Glutamatergic neuron (in vitro differentiated cells): ENCODE measurements at regions not wholly inside any gene's neighbourhood (a gene's known extent, or its start where the extent isn't known, plus 50 kb on each side); places are given as distances from the start of the nearest gene placed in this dataset.

Experiments used
- DNase-seq: peaks from one replicate; pipeline ENCODE4 v3.0.0; 2022
- H3K27ac Mint-ChIP-seq: one replicate; pipeline ENCODE4 v1.8.0; 2020; ENCODE audit warnings: mild to moderate bottlenecking, mixed read lengths, inconsistent platforms; ENCODE audit not compliant: unreplicated experiment
- H3K27me3 Mint-ChIP-seq: one replicate; pipeline ENCODE4 v1.8.0; 2020; ENCODE audit warnings: mild to moderate bottlenecking, moderate library complexity, mixed read lengths, inconsistent platforms; ENCODE audit not compliant: unreplicated experiment
- H3K36me3 Mint-ChIP-seq: one replicate; pipeline ENCODE4 v1.8.0; 2020; ENCODE audit warnings: mild to moderate bottlenecking, mixed read lengths, inconsistent platforms; ENCODE audit not compliant: unreplicated experiment
- H3K4me1 Mint-ChIP-seq: one replicate; pipeline ENCODE4 v1.8.0; 2020; ENCODE audit warnings: mild to moderate bottlenecking, low read depth, mixed read lengths, inconsistent platforms; ENCODE audit not compliant: unreplicated experiment
- H3K4me3 Mint-ChIP-seq: one replicate; pipeline ENCODE4 v1.8.0; 2020; ENCODE audit warnings: mild to moderate bottlenecking, mixed read lengths, inconsistent platforms; ENCODE audit not compliant: unreplicated experiment
- H3K9me3 Mint-ChIP-seq: one replicate; pipeline ENCODE4 v1.8.0; 2020; ENCODE audit warnings: mild to moderate bottlenecking, moderate library complexity, mixed read lengths, inconsistent platforms; ENCODE audit not compliant: unreplicated experiment
- TF ChIP-seq, protein P1 (sequence below): fragments of 200-600 bp; sonication (generic); IDR thresholded peaks from one replicate; pipeline ENCODE4 v1.5.0; 2021; ENCODE audit not compliant: partially characterized antibody, unreplicated experiment

DNA sequence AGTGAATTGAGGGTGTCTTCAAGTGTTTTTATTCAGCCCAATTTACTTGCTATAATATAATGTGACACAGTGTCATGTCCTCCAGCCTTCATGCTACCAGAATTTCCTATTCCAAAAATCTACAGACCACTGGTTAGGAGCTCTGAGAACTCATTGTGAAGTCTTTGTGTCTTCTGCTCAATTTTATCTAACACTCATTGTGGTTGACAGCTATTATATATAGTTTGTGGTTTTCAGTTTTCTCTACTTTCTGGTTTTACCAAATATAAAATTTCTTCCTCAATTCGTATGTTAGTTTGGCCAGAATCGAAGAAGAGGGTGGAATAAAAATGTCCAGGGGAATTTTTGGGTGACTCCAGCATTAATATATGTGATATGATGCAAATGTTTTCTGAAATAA lies 509.3 kb upstream of the NUDT12 start:
- Mint-ChIP-seq H3K4me1 (no peaks in the 10 kb centered on the region), H3K36me3 (no peaks in the 10 kb centered on the region), H3K27ac (no peak overlapping the region), H3K27me3 (peaks cover 3% of the 10 kb centered on the region), H3K4me3 (no peak overlapping the region), H3K9me3 (no peaks in the 10 kb centered on the region)
- TF ChIP-seq, protein P1, sequence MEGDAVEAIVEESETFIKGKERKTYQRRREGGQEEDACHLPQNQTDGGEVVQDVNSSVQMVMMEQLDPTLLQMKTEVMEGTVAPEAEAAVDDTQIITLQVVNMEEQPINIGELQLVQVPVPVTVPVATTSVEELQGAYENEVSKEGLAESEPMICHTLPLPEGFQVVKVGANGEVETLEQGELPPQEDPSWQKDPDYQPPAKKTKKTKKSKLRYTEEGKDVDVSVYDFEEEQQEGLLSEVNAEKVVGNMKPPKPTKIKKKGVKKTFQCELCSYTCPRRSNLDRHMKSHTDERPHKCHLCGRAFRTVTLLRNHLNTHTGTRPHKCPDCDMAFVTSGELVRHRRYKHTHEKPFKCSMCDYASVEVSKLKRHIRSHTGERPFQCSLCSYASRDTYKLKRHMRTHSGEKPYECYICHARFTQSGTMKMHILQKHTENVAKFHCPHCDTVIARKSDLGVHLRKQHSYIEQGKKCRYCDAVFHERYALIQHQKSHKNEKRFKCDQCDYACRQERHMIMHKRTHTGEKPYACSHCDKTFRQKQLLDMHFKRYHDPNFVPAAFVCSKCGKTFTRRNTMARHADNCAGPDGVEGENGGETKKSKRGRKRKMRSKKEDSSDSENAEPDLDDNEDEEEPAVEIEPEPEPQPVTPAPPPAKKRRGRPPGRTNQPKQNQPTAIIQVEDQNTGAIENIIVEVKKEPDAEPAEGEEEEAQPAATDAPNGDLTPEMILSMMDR, result no peak
- no peak for DNase-seq

DNA sequence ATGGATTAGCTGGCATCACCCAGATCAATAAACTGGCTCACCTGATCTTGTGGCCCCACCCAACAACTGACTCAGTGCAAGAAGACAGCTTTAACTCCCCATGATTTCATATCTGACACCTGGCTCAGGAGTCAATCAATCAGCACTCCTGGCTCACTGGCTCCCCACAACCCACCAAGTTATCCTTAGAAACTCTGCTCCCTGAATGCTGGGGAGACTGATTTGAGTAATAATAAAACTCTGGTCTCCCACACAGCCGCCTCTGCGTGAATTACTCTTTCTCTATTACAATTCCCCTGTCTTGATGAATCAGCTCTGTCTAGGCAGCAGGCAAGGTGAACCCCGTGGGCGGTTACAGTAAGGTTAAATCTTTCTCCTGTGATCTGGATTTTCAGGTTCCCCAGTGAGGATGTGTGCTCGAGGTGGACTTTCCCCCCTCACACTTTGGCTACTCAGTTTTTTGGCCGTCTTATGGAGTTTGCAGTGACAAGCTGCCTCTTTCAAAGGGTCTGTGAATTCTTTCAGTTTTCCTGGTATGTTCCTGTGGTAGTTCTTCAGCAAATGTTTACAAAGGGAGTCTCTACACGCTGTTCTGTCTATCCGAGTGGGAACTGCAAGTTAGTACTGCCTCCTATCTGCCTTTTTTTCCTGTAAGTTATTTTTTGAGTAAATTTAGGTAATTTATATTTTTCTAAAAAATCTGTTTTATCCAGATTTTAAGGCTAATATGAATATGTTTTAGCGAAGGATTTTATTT lies 500.2 kb upstream of the NUDT12 start:
- H3K36me3 Mint-ChIP-seq, result no peaks in the 10 kb centered on the region
- no peak for DNase-seq
- H3K4me1 Mint-ChIP-seq, result peaks cover 6% of the 10 kb centered on the region
- H3K27me3 Mint-ChIP-seq, result no peaks in the 10 kb centered on the region
- H3K4me3 Mint-ChIP-seq, result no peak overlapping the region
- H3K9me3 Mint-ChIP-seq, result no peaks in the 10 kb centered on the region
- TF ChIP-seq, protein P1, result no peak
- H3K27ac Mint-ChIP-seq, result no peak overlapping the region

DNA sequence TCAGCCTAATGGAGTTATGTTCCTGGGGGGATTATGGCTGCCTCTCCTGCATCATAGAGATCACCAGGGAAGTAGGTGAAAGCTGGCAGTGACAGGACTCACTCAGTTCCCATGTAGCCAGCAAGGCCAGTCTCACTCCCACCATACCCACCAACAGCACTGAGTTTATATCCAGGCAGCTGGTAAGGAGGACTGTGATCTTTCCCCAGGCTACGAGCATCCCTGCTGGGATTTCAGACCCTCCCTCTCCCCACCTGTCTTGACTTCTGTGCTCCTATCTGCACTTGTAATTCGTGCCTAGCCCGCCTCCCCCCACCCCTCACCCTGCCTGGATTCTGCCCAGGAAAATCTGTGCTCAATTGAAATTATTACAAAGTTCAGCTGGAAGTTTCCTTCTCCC lies 499.1 kb upstream of the NUDT12 start:
- H3K4me1 Mint-ChIP-seq, result peaks cover 6% of the 10 kb centered on the region
- H3K9me3 Mint-ChIP-seq, result no peaks in the 10 kb centered on the region
- TF ChIP-seq, protein P1, result no peak
- no peak overlapping the region for H3K27ac Mint-ChIP-seq
- DNase-seq, result no peak
- H3K36me3 Mint-ChIP-seq, result no peaks in the 10 kb centered on the region
- H3K27me3 Mint-ChIP-seq, result no peaks in the 10 kb centered on the region
- no peak overlapping the region for H3K4me3 Mint-ChIP-seq

DNA sequence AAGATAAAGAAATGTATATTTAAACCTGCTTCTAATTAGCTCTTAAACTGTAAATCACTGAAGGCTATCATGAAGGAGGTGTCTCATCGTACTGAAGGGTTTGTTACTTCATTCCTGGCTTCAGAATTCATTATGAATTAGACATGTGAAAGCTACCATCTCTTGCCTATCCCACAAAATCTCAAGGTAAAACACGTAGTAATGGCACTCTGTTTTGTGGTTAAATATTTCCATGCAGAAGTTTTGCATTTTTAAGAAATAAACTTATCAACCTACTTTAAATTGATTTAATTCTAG lies 490.7 kb upstream of the NUDT12 start:
- TF ChIP-seq, protein P1, result no peak
- Mint-ChIP-seq H3K9me3 (no peaks in the 10 kb centered on the region), H3K36me3 (no peaks in the 10 kb centered on the region), H3K27ac (no peak overlapping the region), H3K4me3 (no peak overlapping the region), H3K4me1 (no peaks in the 10 kb centered on the region), H3K27me3 (no peaks in the 10 kb centered on the region)
- no peak for DNase-seq

DNA sequence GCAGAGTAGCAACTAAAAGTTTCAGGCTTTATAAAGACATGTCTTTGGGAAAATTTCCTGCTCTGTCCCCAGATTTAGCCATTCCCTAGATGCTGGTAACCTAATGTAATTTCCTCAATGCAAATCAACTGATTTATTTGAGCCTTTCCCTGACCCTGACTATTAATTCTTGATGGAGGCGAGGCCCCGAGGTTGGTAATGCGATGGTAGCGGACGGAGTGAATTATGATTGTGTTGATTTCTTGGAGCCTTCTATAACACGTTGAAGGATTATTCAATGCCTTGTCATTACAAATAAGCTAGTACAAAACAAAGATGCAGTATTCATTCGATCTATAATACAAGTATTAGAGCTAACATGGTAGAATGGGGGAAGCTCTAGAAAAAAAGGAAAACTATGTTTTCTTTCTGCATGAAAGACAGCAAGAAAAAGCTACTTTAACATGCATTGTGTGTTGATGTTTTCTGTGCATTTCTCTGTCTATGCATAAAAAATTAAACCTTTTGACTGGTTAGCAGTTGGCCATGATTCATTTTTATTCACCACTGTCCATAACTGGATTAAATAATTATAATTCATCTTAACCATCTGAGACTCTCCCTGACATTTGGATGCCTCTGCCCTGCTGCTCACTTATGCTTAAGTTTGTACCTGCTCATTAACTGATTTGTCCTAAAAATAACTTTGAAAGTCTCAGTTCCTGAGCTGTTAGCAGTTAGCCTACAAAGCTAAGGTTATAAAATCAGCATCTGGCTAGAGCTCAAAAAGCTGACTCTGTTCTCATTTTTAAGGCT lies 490.2 kb upstream of the NUDT12 start:
- TF ChIP-seq, protein P1, result no peak
- Mint-ChIP-seq H3K36me3 (no peaks in the 10 kb centered on the region), H3K27ac (no peak overlapping the region), H3K27me3 (no peaks in the 10 kb centered on the region), H3K4me3 (no peak overlapping the region), H3K9me3 (no peaks in the 10 kb centered on the region), H3K4me1 (no peaks in the 10 kb centered on the region)
- no peak for DNase-seq
